ENCODE measurements at regions not wholly inside any gene's neighbourhood (a gene's known extent, or its start where the extent isn't known, plus 50 kb on each side); places are given as distances from the start of the nearest gene placed in this dataset.

GRCh38 chr3:82002491-82002890 is 241.0 kb upstream of the GBE1 start:
- Histone ChIP-seq H3K4me1 (ENCODE audit: control insufficient read depth, low read length) (no peaks in the 10 kb centered on the region), H3K9me3 (ENCODE audit: control insufficient read depth, insufficient read depth, low read length) (0 out of 2 replicates have a peak, but pooled peaks cover 3% of the 10 kb centered on the region), H3K27me3 (ENCODE audit: control insufficient read depth, low read length) (no peaks in the 10 kb centered on the region), H3K4me2 (ENCODE audit: low read length) (no peak overlapping the region), H3K27ac (ENCODE audit: low read depth, low read length) (no peak overlapping the region), H4K20me1 (ENCODE audit: control insufficient read depth, insufficient read depth, low read depth, low read length) (no peaks in the 10 kb centered on the region), H3K36me3 (ENCODE audit: control insufficient read depth, low read length) (no peaks in the 10 kb centered on the region), H3K4me3 (ENCODE audit: low read length) (no peak overlapping the region), H3K79me2 (ENCODE audit: control insufficient read depth, low read length) (no peaks in the 10 kb centered on the region), H3F3A (ENCODE audit: control insufficient read depth, insufficient read depth) (no peaks in the 10 kb centered on the region), H3K9me2 (replicated peaks; ENCODE audit: control insufficient read depth, low read length) (no peaks in the 10 kb centered on the region)
- TF ChIP-seq, protein P1, sequence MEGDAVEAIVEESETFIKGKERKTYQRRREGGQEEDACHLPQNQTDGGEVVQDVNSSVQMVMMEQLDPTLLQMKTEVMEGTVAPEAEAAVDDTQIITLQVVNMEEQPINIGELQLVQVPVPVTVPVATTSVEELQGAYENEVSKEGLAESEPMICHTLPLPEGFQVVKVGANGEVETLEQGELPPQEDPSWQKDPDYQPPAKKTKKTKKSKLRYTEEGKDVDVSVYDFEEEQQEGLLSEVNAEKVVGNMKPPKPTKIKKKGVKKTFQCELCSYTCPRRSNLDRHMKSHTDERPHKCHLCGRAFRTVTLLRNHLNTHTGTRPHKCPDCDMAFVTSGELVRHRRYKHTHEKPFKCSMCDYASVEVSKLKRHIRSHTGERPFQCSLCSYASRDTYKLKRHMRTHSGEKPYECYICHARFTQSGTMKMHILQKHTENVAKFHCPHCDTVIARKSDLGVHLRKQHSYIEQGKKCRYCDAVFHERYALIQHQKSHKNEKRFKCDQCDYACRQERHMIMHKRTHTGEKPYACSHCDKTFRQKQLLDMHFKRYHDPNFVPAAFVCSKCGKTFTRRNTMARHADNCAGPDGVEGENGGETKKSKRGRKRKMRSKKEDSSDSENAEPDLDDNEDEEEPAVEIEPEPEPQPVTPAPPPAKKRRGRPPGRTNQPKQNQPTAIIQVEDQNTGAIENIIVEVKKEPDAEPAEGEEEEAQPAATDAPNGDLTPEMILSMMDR (IDR thresholded peaks at IDR 0.05; ENCODE audit: low read depth, low read length, poor library complexity, severe bottlenecking) = no peak
- TF ChIP-seq EZH2phosphoT487 (IDR thresholded peaks at IDR 0.05; ENCODE audit: borderline replicate concordance, low read length) = no peak

GRCh38 chr3:82001276-82001923 is 240.0 kb upstream of the GBE1 start:
- no peaks in the 10 kb centered on the region for H3F3A ChIP-seq (ENCODE audit: control insufficient read depth, insufficient read depth)
- no peaks in the 10 kb centered on the region for H3K36me3 ChIP-seq (ENCODE audit: control insufficient read depth, low read length)
- no peaks in the 10 kb centered on the region for H4K20me1 ChIP-seq (ENCODE audit: control insufficient read depth, insufficient read depth, low read depth, low read length)
- H3K4me2 ChIP-seq (ENCODE audit: low read length) = no peak overlapping the region
- no peak overlapping the region for H3K4me3 ChIP-seq (ENCODE audit: low read length)
- H3K4me1 ChIP-seq (ENCODE audit: control insufficient read depth, low read length) = no peaks in the 10 kb centered on the region
- H3K27me3 ChIP-seq (ENCODE audit: control insufficient read depth, low read length) = no peaks in the 10 kb centered on the region
- H3K79me2 ChIP-seq (ENCODE audit: control insufficient read depth, low read length) = no peaks in the 10 kb centered on the region
- H3K9me2 ChIP-seq (replicated peaks; ENCODE audit: control insufficient read depth, low read length) = no peaks in the 10 kb centered on the region
- H3K9me3 ChIP-seq (ENCODE audit: control insufficient read depth, insufficient read depth, low read length) = no peaks in the 10 kb centered on the region
- H3K27ac ChIP-seq (ENCODE audit: low read depth, low read length) = no peak overlapping the region
- TF ChIP-seq, protein P1 (IDR thresholded peaks at IDR 0.05; ENCODE audit: low read depth, low read length, poor library complexity, severe bottlenecking) = no peak
- TF ChIP-seq EZH2phosphoT487 (IDR thresholded peaks at IDR 0.05; ENCODE audit: borderline replicate concordance, low read length) = no peak

GRCh38 chr3:82000773-82001172 is 239.3 kb upstream of the GBE1 start:
- H3K4me1 ChIP-seq (ENCODE audit: control insufficient read depth, low read length) = no peaks in the 10 kb centered on the region
- H3K9me3 ChIP-seq (ENCODE audit: control insufficient read depth, insufficient read depth, low read length) = no peaks in the 10 kb centered on the region
- no peaks in the 10 kb centered on the region for H3K79me2 ChIP-seq (ENCODE audit: control insufficient read depth, low read length)
- H4K20me1 ChIP-seq (ENCODE audit: control insufficient read depth, insufficient read depth, low read depth, low read length) = no peaks in the 10 kb centered on the region
- no peaks in the 10 kb centered on the region for H3F3A ChIP-seq (ENCODE audit: control insufficient read depth, insufficient read depth)
- H3K27ac ChIP-seq (ENCODE audit: low read depth, low read length) = no peak overlapping the region
- no peaks in the 10 kb centered on the region for H3K27me3 ChIP-seq (ENCODE audit: control insufficient read depth, low read length)
- H3K36me3 ChIP-seq (ENCODE audit: control insufficient read depth, low read length) = no peaks in the 10 kb centered on the region
- no peak overlapping the region for H3K4me3 ChIP-seq (ENCODE audit: low read length)
- H3K9me2 ChIP-seq (replicated peaks; ENCODE audit: control insufficient read depth, low read length) = no peaks in the 10 kb centered on the region
- no peak overlapping the region for H3K4me2 ChIP-seq (ENCODE audit: low read length)
- TF ChIP-seq EZH2phosphoT487 (IDR thresholded peaks at IDR 0.05; ENCODE audit: borderline replicate concordance, low read length) = no peak

GRCh38 chr3:82000350-82000749 is 238.9 kb upstream of the GBE1 start:
- H3K4me3 ChIP-seq (ENCODE audit: low read length) = no peak overlapping the region
- H3K27ac ChIP-seq (ENCODE audit: low read depth, low read length) = no peak overlapping the region
- no peaks in the 10 kb centered on the region for H3K79me2 ChIP-seq (ENCODE audit: control insufficient read depth, low read length)
- no peaks in the 10 kb centered on the region for H3F3A ChIP-seq (ENCODE audit: control insufficient read depth, insufficient read depth)
- H3K27me3 ChIP-seq (ENCODE audit: control insufficient read depth, low read length) = no peaks in the 10 kb centered on the region
- no peak overlapping the region for H3K4me2 ChIP-seq (ENCODE audit: low read length)
- H3K36me3 ChIP-seq (ENCODE audit: control insufficient read depth, low read length) = no peaks in the 10 kb centered on the region
- H4K20me1 ChIP-seq (ENCODE audit: control insufficient read depth, insufficient read depth, low read depth, low read length) = no peaks in the 10 kb centered on the region
- TF ChIP-seq, protein P1 (IDR thresholded peaks at IDR 0.05; ENCODE audit: low read depth, low read length, poor library complexity, severe bottlenecking) = no peak
- TF ChIP-seq EZH2phosphoT487 (IDR thresholded peaks at IDR 0.05; ENCODE audit: borderline replicate concordance, low read length) = no peak
- H3K9me3 ChIP-seq (ENCODE audit: control insufficient read depth, insufficient read depth, low read length) = no peaks in the 10 kb centered on the region
- H3K4me1 ChIP-seq (ENCODE audit: control insufficient read depth, low read length) = no peaks in the 10 kb centered on the region
- H3K9me2 ChIP-seq (replicated peaks; ENCODE audit: control insufficient read depth, low read length) = no peaks in the 10 kb centered on the region
